ENCODE measurements at regions not wholly inside any gene's neighbourhood (a gene's known extent, or its start where the extent isn't known, plus 50 kb on each side); places are given as distances from the start of the nearest gene placed in this dataset.

DNA sequence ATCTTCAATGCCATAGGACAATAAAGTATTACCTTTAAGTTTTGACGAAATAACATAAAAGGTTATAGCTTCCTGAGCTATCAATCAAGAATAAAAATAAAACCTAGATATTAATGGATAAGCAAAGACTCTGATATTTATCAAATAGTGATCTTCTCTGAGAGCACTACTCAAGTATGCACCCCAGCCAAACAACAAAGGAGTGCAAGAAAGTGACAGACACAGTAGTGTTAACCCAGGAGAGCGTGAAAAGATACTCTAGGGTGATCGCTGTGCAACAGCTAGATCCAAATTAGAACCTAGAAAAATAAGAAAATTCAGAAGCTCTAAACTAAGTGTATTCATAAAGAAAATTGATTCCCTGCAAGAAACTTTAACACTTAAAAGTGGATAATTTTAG, 83.5 kb upstream of the CDYL start:
- H3K27ac ChIP-seq (ENCODE audit: low read length), result no peak overlapping the region
- no peaks in the 10 kb centered on the region for H3K27me3 ChIP-seq (ENCODE audit: control insufficient read depth, insufficient read depth, low read length)
- CTCF ChIA-PET, result no interaction called here
- no peaks in the 10 kb centered on the region for H3K9me3 ChIP-seq (ENCODE audit: control insufficient read depth, insufficient read depth, low read depth, low read length)
- DNase-seq (ENCODE audit: low read depth, low spot score) (no peak), ATAC-seq (no peak)
- H3K4me1 ChIP-seq (ENCODE audit: control insufficient read depth, insufficient read depth, low read length), result 0 out of 2 replicates have a peak, but pooled peaks cover 3% of the 10 kb centered on the region
- no TSS peak for BruUV-seq (replicated peaks)
- TF ChIP-seq, protein P1, sequence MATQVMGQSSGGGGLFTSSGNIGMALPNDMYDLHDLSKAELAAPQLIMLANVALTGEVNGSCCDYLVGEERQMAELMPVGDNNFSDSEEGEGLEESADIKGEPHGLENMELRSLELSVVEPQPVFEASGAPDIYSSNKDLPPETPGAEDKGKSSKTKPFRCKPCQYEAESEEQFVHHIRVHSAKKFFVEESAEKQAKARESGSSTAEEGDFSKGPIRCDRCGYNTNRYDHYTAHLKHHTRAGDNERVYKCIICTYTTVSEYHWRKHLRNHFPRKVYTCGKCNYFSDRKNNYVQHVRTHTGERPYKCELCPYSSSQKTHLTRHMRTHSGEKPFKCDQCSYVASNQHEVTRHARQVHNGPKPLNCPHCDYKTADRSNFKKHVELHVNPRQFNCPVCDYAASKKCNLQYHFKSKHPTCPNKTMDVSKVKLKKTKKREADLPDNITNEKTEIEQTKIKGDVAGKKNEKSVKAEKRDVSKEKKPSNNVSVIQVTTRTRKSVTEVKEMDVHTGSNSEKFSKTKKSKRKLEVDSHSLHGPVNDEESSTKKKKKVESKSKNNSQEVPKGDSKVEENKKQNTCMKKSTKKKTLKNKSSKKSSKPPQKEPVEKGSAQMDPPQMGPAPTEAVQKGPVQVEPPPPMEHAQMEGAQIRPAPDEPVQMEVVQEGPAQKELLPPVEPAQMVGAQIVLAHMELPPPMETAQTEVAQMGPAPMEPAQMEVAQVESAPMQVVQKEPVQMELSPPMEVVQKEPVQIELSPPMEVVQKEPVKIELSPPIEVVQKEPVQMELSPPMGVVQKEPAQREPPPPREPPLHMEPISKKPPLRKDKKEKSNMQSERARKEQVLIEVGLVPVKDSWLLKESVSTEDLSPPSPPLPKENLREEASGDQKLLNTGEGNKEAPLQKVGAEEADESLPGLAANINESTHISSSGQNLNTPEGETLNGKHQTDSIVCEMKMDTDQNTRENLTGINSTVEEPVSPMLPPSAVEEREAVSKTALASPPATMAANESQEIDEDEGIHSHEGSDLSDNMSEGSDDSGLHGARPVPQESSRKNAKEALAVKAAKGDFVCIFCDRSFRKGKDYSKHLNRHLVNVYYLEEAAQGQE (IDR thresholded peaks at IDR 0.05; ENCODE audit: insufficient read depth in 1 of 2, low read depth in 2 of 2, low read length in 1 of 2), result no peak
- no peak for TF ChIP-seq TCF7L2 (IDR thresholded peaks at IDR 0.05; ENCODE audit: low read depth, low read length)
- no peak for TF ChIP-seq SIN3A (IDR thresholded peaks at IDR 0.05; ENCODE audit: borderline replicate concordance, insufficient read depth, low read depth, low read length)
- TF ChIP-seq, protein P2, sequence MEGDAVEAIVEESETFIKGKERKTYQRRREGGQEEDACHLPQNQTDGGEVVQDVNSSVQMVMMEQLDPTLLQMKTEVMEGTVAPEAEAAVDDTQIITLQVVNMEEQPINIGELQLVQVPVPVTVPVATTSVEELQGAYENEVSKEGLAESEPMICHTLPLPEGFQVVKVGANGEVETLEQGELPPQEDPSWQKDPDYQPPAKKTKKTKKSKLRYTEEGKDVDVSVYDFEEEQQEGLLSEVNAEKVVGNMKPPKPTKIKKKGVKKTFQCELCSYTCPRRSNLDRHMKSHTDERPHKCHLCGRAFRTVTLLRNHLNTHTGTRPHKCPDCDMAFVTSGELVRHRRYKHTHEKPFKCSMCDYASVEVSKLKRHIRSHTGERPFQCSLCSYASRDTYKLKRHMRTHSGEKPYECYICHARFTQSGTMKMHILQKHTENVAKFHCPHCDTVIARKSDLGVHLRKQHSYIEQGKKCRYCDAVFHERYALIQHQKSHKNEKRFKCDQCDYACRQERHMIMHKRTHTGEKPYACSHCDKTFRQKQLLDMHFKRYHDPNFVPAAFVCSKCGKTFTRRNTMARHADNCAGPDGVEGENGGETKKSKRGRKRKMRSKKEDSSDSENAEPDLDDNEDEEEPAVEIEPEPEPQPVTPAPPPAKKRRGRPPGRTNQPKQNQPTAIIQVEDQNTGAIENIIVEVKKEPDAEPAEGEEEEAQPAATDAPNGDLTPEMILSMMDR (IDR thresholded peaks at IDR 0.05), result no peak
- TF ChIP-seq POLR2AphosphoS5 (IDR thresholded peaks at IDR 0.05; ENCODE audit: low read depth, low read length), result no peak
- intact Hi-C loops (cut with micrococcal nuclease; ENCODE audit: unreplicated experiment), result no loop called here
- POLR2A ChIA-PET, result no interaction called here
- no peak overlapping the region for H3K4me3 ChIP-seq (ENCODE audit: low read depth in 2 of 2, low read length in 2 of 2)
- in situ Hi-C loops (cut with HindIII; ENCODE audit: low pct_unique_long_range_greater_than_20kb, low sequenced_read_pairs), result no loop called here
- H3K36me3 ChIP-seq (ENCODE audit: control insufficient read depth, insufficient read depth, low read length), result no peaks in the 10 kb centered on the region

DNA sequence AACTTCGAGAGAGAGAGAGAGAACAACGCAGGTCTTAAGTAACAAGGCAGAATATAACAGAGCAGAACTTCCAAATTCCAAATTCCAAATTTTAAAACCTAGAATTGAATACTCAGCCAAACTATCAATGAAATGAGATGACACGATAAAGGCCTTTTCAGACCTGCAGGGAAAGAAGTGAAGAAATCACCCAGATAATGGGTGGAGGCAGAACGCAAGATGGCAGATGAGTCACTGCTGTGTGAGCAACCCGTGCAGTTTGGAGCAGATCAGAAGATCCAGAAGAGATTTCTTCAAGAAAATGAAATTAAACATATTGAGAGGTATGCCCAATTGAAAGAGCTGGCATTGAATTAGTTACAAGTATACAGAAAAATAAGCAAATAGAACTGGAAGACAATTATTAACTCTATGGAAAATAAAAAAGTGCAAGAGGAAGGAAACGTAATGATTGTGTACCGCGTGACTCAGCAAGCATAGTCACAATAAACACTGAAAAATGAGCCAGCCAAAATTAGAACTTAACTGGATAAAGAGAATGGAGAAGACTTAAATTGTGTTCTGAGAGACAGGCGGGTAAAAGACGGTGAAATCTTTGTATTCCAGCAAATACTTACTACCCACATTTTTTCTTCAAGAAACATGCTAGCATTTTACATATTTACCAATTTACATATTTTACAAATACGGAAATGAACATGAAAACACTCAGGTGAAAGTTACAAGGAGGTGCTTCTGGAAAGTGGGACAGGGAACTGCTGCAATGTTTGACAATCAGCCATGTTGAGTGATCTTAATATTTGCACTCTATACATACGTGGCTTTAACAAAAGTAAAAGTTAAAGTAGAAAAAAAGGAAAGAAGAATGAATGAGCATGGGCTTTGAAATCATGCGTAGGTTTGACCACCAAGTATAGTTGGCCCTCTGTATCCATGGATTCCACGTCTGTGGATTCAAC, 87.9 kb upstream of the CDYL start:
- Histone ChIP-seq H3K36me3 (ENCODE audit: control insufficient read depth, insufficient read depth, low read length) (no peaks in the 10 kb centered on the region), H3K4me1 (ENCODE audit: control insufficient read depth, insufficient read depth, low read length) (0 out of 2 replicates have a peak, but pooled peaks cover 3% of the 10 kb centered on the region), H3K9me3 (ENCODE audit: control insufficient read depth, insufficient read depth, low read depth, low read length) (no peaks in the 10 kb centered on the region), H3K27ac (ENCODE audit: low read length) (peak overlapping the region; percentile 57), H3K27me3 (ENCODE audit: control insufficient read depth, insufficient read depth, low read length) (no peaks in the 10 kb centered on the region), H3K4me3 (ENCODE audit: low read depth in 2 of 2, low read length in 2 of 2) (peak overlapping the region; percentile 13 to 42; a peak in 3 of 4 replicates)
- ChIA-PET POLR2A (interaction anchor here (0.7 kb wide), 1 partner anchor 1405 kb away, joined by 4 read pairs; no protein-coding TSS in a partner anchor), CTCF (no interaction called here)
- no TSS peak for BruUV-seq (replicated peaks)
- intact Hi-C loops (cut with micrococcal nuclease; ENCODE audit: unreplicated experiment) (no loop called here), in situ Hi-C loops (cut with HindIII; ENCODE audit: low pct_unique_long_range_greater_than_20kb, low sequenced_read_pairs) (no loop called here)
- DNase-seq (ENCODE audit: low read depth, low spot score) (peak; percentile 83), ATAC-seq (peak; percentile 84)
- TF ChIP-seq POLR2AphosphoS5 (IDR thresholded peaks at IDR 0.05; ENCODE audit: low read depth, low read length) (no peak), TCF7L2 (IDR thresholded peaks at IDR 0.05; ENCODE audit: low read depth, low read length) (no peak), SIN3A (IDR thresholded peaks at IDR 0.05; ENCODE audit: borderline replicate concordance, insufficient read depth, low read depth, low read length) (no peak)
- TF ChIP-seq, protein P1 (IDR thresholded peaks at IDR 0.05; ENCODE audit: insufficient read depth in 1 of 2, low read depth in 2 of 2, low read length in 1 of 2), result no peak
- TF ChIP-seq, protein P2 (IDR thresholded peaks at IDR 0.05), result no peak

Data from Panc1 (cell line).